Effector CD8-positive, alpha-beta T cell (primary cell): ENCODE measurements at regions not wholly inside any gene's neighbourhood (a gene's known extent, or its start where the extent isn't known, plus 50 kb on each side); places are given as distances from the start of the nearest gene placed in this dataset.
"Not testable (repeated sequence)": the region's sequence is repeated elsewhere in the genome, so short reads cannot be mapped to it uniquely, and the experiment has no call there.

Experiments
- DNase-seq: peaks from one replicate; lab custom pipeline; 2025; lab: John Stamatoyannopoulos, UW

GRCh38 chr6:133790756-133791155 is 98.2 kb upstream of the TCF21 start:
- not testable (repeated sequence) for DNase-seq

GRCh38 chr6:133795051-133795450 is 93.9 kb upstream of the TCF21 start:
- DNase-seq = not testable (repeated sequence)

DNA sequence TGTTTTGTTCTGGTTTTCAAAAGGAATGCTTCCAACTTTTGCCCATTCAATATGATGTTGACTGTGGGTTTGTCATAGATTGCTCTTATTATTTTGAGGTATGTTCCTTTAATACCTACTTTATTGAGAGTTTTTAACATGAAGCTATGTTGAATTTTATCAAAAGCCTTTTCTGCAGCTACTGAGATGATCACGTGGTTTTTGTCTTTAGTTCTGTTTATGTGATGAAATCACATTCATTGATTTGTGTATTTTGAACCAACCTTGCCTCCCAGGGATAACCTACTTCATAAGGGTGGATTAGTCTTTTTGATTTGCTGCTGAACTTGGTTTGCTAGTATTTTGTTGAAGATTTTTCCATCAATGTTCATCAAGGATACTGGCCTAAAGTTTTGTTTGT is 92.7 kb upstream of the TCF21 start:
- DNase-seq = no peak

GRCh38 chr6:133799043-133799442 is 89.9 kb upstream of the TCF21 start:
- no peak for DNase-seq

- DNase-seq = no peak
These were observed 86.1 kb upstream of the TCF21 start for GRCh38 chr6:133802861-133803260.

DNA sequence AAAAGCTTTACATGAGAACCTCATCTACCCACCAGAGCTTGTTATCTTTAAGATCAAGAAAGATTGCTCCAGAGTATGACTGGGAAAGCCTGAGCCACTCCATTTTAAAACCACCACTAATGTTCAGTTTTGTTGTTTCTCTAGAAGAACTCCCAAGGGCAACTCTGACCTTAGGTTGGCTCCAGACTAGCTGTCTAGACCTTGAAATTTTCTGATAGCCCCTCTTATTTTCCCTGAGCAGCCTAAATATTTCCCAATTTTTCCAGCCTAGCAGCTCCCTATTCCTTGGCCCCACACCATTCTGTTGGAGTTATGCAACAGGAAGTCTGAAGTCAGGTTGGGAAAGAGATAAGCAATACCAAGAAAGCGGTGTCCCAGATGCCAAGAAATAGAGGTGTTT is 84.6 kb upstream of the TCF21 start:
- DNase-seq = no peak

DNA sequence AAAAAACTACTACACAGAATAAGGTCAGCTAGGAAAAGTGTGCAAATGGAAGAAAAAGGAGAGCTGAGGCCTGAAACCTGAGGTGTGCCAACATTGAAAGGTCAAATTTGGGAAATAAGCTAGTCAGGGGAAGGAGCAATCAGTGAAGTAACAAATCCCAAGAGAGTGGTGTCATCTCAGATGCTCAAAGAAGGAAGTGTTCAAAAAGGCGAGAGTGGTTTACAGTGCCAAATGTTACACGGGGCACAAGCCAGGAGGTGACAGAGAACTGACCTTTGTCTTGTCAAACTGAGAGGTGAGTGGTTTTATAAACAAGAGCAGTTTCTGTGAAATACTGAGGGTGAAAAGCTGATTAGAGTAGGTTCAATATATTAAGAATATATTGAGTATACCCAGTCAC is 83.0 kb upstream of the TCF21 start:
- DNase-seq = no peak

- no peak for DNase-seq
These were observed 82.4 kb upstream of the TCF21 start for GRCh38 chr6:133806382-133807140.

GRCh38 chr6:133807501-133807900 is 81.4 kb upstream of the TCF21 start:
- DNase-seq = no peak

GRCh38 chr6:133809406-133809805 is 79.5 kb upstream of the TCF21 start:
- no peak for DNase-seq

DNA sequence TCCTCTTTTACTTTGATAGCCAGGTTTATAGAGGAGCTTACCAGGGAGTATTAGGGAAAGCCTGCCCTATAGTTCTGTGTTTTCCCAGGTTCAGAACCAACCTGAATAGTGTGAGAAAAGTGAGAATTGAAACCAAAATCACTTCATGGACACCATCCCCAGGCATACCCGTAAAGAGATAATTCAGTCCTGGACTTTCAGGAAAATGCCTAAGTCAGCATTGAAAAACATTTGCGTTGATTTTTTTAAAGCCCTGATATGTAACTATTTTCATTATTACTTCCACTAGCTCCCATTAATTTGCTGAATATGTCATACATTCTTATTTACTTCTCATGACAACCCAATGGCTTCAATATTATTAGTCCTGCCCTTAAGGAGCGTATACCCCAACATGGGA is 77.4 kb upstream of the TCF21 start:
- DNase-seq = no peak

GRCh38 chr6:133812446-133812845 is 76.5 kb upstream of the TCF21 start:
- DNase-seq = not testable (repeated sequence)

GRCh38 chr6:133814238-133814637 is 74.7 kb upstream of the TCF21 start:
- DNase-seq = no peak

DNA sequence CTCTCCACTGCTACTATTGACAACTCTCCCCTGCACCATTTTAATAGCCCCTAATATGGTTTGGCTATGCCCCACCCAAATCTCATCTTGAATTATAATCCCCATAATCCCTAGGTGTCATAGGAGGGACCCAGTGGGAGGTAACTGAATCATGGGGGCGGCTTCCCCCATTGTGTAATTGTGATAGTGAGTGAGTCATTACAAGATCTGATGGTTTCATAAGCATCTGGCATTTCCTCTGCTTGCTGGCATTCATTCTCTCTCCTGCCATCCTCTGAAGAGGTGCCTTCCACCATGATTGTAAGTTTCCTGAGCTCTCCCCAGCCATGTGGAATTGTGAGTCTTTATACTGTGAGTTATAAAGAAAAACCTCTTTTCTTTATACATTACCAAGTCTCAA is 74.1 kb upstream of the TCF21 start:
- no peak for DNase-seq

- no peak for DNase-seq
These were observed 73.6 kb upstream of the TCF21 start for GRCh38 chr6:133815313-133815712.

- DNase-seq = no peak
These were observed 72.7 kb upstream of the TCF21 start for GRCh38 chr6:133816171-133816570.

- DNase-seq = no peak
These were observed 71.4 kb upstream of the TCF21 start for GRCh38 chr6:133817460-133818047.

- DNase-seq = no peak
These were observed 70.6 kb upstream of the TCF21 start for GRCh38 chr6:133818320-133818719.

DNA sequence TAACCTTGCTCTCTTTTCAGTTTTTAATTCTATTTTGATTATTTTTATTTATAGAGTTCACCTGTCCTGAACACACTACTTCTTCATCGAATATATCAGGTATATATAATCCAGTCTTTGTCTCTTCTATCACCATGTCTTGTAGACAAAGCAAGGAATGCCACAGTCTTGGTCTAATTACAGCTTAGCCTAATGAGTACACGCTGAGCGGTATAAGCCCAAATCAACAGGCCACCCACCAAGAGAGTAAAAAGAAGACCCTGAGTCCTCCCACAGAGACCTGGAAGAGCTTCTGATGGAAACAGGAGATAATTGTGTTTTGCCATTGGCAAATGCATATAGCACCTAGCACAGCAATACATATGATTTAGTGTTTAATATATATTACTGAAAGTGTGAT is 68.7 kb upstream of the TCF21 start:
- DNase-seq = no peak

DNA sequence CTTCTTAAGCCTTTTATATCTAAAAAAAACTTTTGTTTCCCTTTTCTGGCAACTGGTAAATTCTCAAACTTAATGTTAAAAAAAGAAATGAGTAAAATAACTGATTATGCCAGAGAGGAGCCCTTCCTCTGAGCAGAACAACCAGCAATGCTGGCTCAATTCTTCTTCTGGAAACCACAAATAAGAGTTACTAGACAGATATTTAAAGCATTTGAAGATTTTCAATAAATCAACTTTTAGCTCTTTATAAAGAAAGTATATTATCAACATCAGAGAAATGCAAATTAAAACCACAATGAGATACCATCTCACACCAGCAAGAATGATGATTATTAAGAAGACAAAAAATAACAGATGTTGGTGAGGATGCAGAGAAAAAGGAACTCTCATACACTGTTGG is 61.1 kb upstream of the TCF21 start:
- no peak for DNase-seq

DNA sequence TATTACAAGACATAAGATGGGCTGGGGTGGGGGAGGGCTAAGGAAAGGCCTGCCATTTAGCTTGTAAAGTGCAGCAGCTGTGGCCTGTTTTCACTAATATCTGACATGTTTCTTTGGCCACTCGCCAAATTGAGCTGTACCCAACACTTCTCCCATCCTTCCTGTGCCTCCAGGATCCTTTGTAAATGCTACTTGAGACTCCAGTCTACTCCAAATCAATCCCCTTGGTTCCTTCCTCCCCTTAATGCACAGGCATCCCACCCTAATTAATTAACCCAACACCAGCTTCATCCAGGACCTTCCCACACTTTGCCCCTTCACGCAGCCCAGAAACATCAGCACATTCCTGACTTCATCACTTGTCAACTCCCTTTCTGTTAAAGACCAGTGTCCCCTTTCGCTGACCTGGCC is 55.0 kb upstream of the TCF21 start:
- DNase-seq = no peak

GRCh38 chr6:133834472-133835170 is 54.3 kb upstream of the TCF21 start:
- no peak for DNase-seq

- DNase-seq = no peak
These were observed 53.0 kb upstream of the TCF21 start for GRCh38 chr6:133835901-133836300.
